T-cell (primary cell): ENCODE measurements at regions not wholly inside any gene's neighbourhood (a gene's known extent, or its start where the extent isn't known, plus 50 kb on each side); places are given as distances from the start of the nearest gene placed in this dataset.
"Not testable (repeated sequence)": the region's sequence is repeated elsewhere in the genome, so short reads cannot be mapped to it uniquely, and the experiment has no call there.

ENCODE experiments used
- ATAC-seq, 4 experiments: fragments of 200-7000 bp in 3 of 4; fragments of 150-1000 bp in 1 of 4; cut with Tn5 transposase; replicated peaks in 1 of 4; 1 replicate in 3 of 4; 2 replicates in 1 of 4; pipeline ENCODE4 v1.10.0; 2021; ENCODE audit warnings: moderate library complexity in 3 of 4, mild to moderate bottlenecking in 2 of 4, moderate number of reproducible peaks in 1 of 4
- CTCF ChIA-PET, 2 donors: fragments of 300-600 bp; sonication (Branson Sonifier 250); formaldehyde crosslinking; loops; one replicate each; lab custom pipeline; 2022; ENCODE audit warnings: antibody characterized with exemption in 2 of 2; lab: Charles Lee
- POLR2A ChIA-PET, 2 donors: fragments of 300-600 bp; sonication (Branson Sonifier 250); formaldehyde crosslinking; loops; one replicate each; lab custom pipeline; 2022; ENCODE audit warnings: antibody characterized with exemption in 2 of 2; lab: Charles Lee
- DNase-seq, 35 experiments: peaks; one replicate each; pipeline versions ENCODE4 v3.0.0 to v3.0.0-alpha.2; 2013 to 2023
- H3K27ac ChIP-seq: one replicate; pipeline ENCODE4 v1.5.1; 2013; ENCODE audit warnings: low read length
- H3K27me3 ChIP-seq, 2 experiments: replicated peaks in 1 of 2; 1 replicate in 1 of 2; 2 replicates in 1 of 2; pipeline versions ENCODE4 v1.6.1 to v1.7.0; 2013; ENCODE audit warnings: low read length in 1 of 2, mixed read lengths in 1 of 2; ENCODE audit not compliant: control insufficient read depth in 2 of 2, insufficient read depth in 2 of 2; ENCODE audit errors: extremely low read depth in 1 of 2
- H3K36me3 ChIP-seq, 2 donors: 1 replicate in 1 of 2; 2 replicates in 1 of 2; pipeline versions ENCODE4 v1.6.1 to v1.7.0; 2013; ENCODE audit warnings: low read length in 1 of 2; ENCODE audit not compliant: control insufficient read depth in 2 of 2, insufficient read depth in 1 of 2; ENCODE audit errors: extremely low read depth in 1 of 2
- H3K4me1 ChIP-seq, 2 experiments: 1 replicate in 1 of 2; 2 replicates in 1 of 2; pipeline versions ENCODE4 v1.6.1 to v1.7.0; 2013; ENCODE audit warnings: low read length in 2 of 2, mixed read lengths in 1 of 2; ENCODE audit not compliant: insufficient read depth in 2 of 2, control insufficient read depth in 1 of 2; ENCODE audit errors: extremely low read depth in 1 of 2
- H3K4me3 ChIP-seq, 2 donors: 1 replicate in 1 of 2; 2 replicates in 1 of 2; pipeline versions ENCODE4 v1.5.1 to v1.7.0; 2013; ENCODE audit warnings: mild to moderate bottlenecking in 2 of 2, low read length in 1 of 2, moderate library complexity in 1 of 2; ENCODE audit not compliant: control insufficient read depth in 1 of 2; ENCODE audit errors: extremely low read depth in 1 of 2
- H3K9me3 ChIP-seq: 2 replicates; pipeline ENCODE4 v1.7.0; 2013
- H3K27ac Mint-ChIP-seq, 2 donors: one replicate each; pipeline ENCODE4 v1.8.0; 2020 to 2021; ENCODE audit warnings: mild to moderate bottlenecking in 2 of 2, mixed read lengths in 2 of 2
- H3K27me3 Mint-ChIP-seq, 2 donors: one replicate each; pipeline ENCODE4 v1.8.0; 2021 to 2022; ENCODE audit warnings: mixed read lengths in 2 of 2
- H3K36me3 Mint-ChIP-seq: one replicate; pipeline ENCODE4 v1.8.0; 2021; ENCODE audit warnings: mixed read lengths
- H3K4me1 Mint-ChIP-seq, 3 donors: one replicate each; pipeline ENCODE4 v1.8.0; 2020 to 2022; ENCODE audit warnings: mixed read lengths in 3 of 3, mild to moderate bottlenecking in 1 of 3
- H3K4me3 Mint-ChIP-seq, 3 donors: one replicate each; pipeline ENCODE4 v1.8.0; 2020 to 2022; ENCODE audit warnings: mild to moderate bottlenecking in 3 of 3, mixed read lengths in 3 of 3, moderate library complexity in 3 of 3
- H3K9me3 Mint-ChIP-seq, 3 donors: one replicate each; pipeline ENCODE4 v1.8.0; 2020 to 2022; ENCODE audit warnings: mixed read lengths in 3 of 3
- WGBS: methylation state at CpG from one replicate; pipeline ENCODE4 v1.1.5; 2013; ENCODE audit warnings: missing lambda C conversion rate; ENCODE audit not compliant: insufficient coverage; 5-methylcytosine and 5-hydroxymethylcytosine counted together

DNA sequence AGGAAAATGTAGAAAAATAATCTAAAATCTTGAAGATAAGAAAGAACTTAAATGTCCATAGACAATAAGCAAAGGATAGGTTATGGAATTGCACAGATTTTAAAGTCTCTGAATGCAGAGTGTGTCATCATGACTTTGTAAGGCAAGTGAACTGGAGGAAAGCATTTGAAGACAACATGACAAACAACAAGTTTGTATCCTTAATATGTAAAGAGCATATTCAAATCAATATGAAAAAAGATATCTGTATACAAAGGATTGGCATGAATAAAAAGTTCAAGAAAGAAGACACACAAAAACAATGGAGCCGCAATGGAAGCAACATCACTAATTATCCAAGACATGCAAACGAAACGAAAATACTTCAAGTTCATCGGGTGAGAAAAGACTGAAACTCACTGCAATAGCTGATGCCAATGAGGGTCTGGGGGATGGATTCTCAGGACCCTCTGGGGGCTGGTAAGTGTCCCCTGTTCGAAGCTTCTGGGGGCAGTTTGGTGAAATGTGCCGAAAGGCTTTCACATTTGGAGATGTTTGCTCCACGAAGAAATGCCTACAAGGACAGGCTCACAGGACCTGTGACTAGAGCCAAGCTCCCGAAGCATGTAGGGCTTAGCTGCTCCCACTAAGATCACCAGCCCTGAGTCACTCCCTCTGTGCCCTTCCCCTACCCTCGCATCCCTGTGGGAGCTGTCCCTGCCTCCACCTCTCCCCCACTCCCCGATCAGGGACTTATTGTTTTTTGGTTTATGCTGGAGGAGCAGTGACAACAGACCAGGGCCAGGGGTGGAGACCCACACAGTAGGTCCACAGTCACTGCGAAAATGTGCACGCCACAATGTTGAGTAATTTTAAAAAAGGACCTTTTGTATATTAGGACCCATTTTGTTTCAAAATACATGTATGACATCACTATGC, 345.7 kb upstream of the SFSWAP start:
- H3K4me1 ChIP-seq, result no peaks in the 10 kb centered on the region
- Mint-ChIP-seq H3K9me3 (no peaks in the 10 kb centered on the region), H3K27me3 (peaks cover 0 to 3% of the 10 kb centered on the region in 2 donors), H3K4me3 (no peak overlapping the region), H3K4me1 (no peaks in the 10 kb centered on the region), H3K27ac (no peak overlapping the region), H3K36me3 (no peaks in the 10 kb centered on the region)
- peaks cover 0 to 27% of the 10 kb centered on the region in 2 experiments for H3K27me3 ChIP-seq
- DNase-seq (peak in 1 of 35 experiments; percentile 12), ATAC-seq (no peak)
- no peak overlapping the region for H3K4me3 ChIP-seq
- CTCF ChIA-PET, result no interaction called here
- 81% methylated on average over 3 of the region's 12 CpGs for WGBS
- H3K36me3 ChIP-seq, result no peaks in the 10 kb centered on the region
- H3K27ac ChIP-seq, result no peak overlapping the region
- H3K9me3 ChIP-seq, result no peaks in the 10 kb centered on the region
- POLR2A ChIA-PET, result no interaction called here

- Histone ChIP-seq H3K4me1 (no peaks in the 10 kb centered on the region), H3K9me3 (no peaks in the 10 kb centered on the region), H3K4me3 (no peak overlapping the region), H3K36me3 (no peaks in the 10 kb centered on the region), H3K27ac (no peak overlapping the region), H3K27me3 (peaks cover 0 to 27% of the 10 kb centered on the region in 2 experiments)
- ChIA-PET CTCF (no interaction called here), POLR2A (no interaction called here)
- ATAC-seq (no peak), DNase-seq (no peak)
- H3K27ac Mint-ChIP-seq, result no peak overlapping the region
- 86% methylated on average over 15 of the region's 15 CpGs for WGBS
- H3K27me3 Mint-ChIP-seq, result peaks cover 0 to 3% of the 10 kb centered on the region in 2 donors
- no peak overlapping the region for H3K4me3 Mint-ChIP-seq
- H3K9me3 Mint-ChIP-seq, result no peaks in the 10 kb centered on the region
- no peaks in the 10 kb centered on the region for H3K4me1 Mint-ChIP-seq
- no peaks in the 10 kb centered on the region for H3K36me3 Mint-ChIP-seq
Observed at GRCh38 chr12:131365821-131366260, 345.0 kb upstream of the SFSWAP start.

DNA sequence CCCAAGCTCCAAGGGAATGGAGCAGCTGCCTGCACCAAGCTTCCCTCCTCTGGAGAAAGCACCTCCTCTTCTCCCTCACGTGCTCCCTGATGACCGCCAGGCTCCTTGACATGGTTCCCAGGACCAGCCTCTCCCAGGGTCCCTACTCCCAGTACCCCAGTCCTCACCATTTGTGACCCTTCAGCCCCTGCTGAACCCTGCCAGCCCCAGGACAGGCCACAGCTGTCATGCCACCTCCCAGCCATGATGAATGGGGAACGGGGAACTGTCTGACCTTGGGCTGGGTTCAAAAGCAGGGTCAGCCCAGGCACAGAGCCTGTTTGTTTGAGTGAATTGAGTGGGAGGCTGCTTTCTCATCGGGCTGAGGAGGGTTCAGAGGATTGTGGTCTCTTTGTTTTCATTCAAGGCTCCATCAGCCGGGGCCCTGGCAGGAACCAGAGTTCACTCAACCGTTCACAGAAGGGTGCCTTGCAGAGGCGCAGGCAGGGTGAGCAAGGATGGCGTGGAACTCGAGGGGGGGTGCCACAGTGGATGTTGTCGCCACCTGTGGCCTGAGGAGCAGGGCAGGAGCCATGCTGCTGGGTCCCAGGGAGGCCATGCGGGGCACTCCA, 344.5 kb upstream of the SFSWAP start:
- no peak for ATAC-seq
- peak in 1 of 35 experiments; percentile 17 for DNase-seq
- Mint-ChIP-seq H3K4me3 (no peak overlapping the region), H3K27me3 (peaks cover 0 to 3% of the 10 kb centered on the region in 2 donors), H3K36me3 (no peaks in the 10 kb centered on the region), H3K27ac (no peak overlapping the region), H3K4me1 (no peaks in the 10 kb centered on the region), H3K9me3 (no peaks in the 10 kb centered on the region)
- Histone ChIP-seq H3K4me3 (no peak overlapping the region), H3K27ac (no peak overlapping the region), H3K27me3 (peaks cover 0 to 27% of the 10 kb centered on the region in 2 experiments), H3K36me3 (no peaks in the 10 kb centered on the region), H3K4me1 (no peaks in the 10 kb centered on the region), H3K9me3 (no peaks in the 10 kb centered on the region)
- POLR2A ChIA-PET, result no interaction called here
- WGBS, result 46% methylated on average over 10 of the region's 11 CpGs
- CTCF ChIA-PET, result no interaction called here

DNA sequence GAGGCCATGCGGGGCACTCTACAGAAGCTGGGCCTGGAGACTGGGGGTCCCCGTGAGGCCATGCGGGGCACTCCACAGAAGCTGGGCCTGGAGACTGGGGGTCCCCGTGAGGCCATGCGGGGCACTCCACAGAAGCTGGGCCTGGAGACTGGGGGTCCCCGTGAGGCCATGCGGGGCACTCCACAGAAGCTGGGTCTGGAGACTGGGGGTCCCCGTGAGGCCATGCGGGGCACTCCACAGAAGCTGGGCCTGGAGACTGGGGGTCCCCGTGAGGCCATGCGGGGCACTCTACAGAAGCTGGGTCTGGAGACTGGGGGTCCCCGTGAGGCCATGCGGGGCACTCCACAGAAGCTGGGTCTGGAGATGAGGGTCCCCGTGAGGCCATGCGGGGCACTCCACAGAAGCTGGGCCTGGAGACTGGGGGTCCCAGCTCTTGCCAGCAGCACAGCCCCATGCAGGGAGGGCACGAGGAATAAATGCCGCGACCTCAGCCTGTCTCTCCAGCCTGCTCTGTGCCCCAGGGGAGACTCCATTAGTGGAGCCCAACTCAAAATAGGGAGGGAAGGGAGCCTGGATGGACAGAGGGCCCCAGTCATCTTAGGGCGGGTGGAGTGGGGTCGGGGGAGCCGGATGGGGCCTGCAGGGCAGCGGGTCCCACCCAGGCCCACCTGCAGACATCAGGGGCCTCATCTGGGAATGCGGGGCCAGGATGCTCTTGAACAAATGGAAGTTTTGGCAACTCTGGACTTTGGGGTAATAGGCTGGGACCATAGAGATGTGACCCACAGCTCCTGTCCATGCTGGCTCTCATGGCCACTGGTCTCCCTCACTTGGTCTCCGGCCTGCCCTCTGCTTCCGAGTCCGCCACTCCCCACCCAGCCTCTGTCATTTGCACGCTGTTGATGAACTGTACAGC, 343.6 kb upstream of the SFSWAP start:
- H3K4me3 ChIP-seq, H3K4me3 Mint-ChIP-seq, H3K4me1 Mint-ChIP-seq, H3K9me3 ChIP-seq, H3K9me3 Mint-ChIP-seq, CTCF ChIA-PET, H3K27ac Mint-ChIP-seq, H3K27ac ChIP-seq, ATAC-seq, POLR2A ChIA-PET, H3K36me3 Mint-ChIP-seq, H3K27me3 Mint-ChIP-seq, H3K4me1 ChIP-seq, H3K36me3 ChIP-seq: not testable (repeated sequence)
- 81% methylated on average over 13 of the region's 27 CpGs for WGBS
- DNase-seq, result peak in 1 of 35 experiments; percentile 10
- peaks cover 0 to 27% of the 10 kb centered on the region in 2 experiments for H3K27me3 ChIP-seq

GRCh38 chr12:131367983-131368667, 342.8 kb upstream of the SFSWAP start:
- ChIA-PET CTCF (no interaction called here), POLR2A (no interaction called here)
- DNase-seq (peak in 1 of 35 experiments; percentile 13), ATAC-seq (no peak)
- Mint-ChIP-seq H3K9me3 (no peaks in the 10 kb centered on the region), H3K36me3 (no peaks in the 10 kb centered on the region), H3K4me1 (no peaks in the 10 kb centered on the region), H3K27ac (no peak overlapping the region), H3K27me3 (peaks cover 0 to 3% of the 10 kb centered on the region in 2 donors), H3K4me3 (no peak overlapping the region)
- 71% methylated on average over 3 of the region's 12 CpGs for WGBS
- H3K9me3 ChIP-seq, result no peaks in the 10 kb centered on the region
- no peaks in the 10 kb centered on the region for H3K36me3 ChIP-seq
- H3K27me3 ChIP-seq, result peaks cover 0 to 27% of the 10 kb centered on the region in 2 experiments
- no peak overlapping the region for H3K4me3 ChIP-seq
- no peaks in the 10 kb centered on the region for H3K4me1 ChIP-seq
- H3K27ac ChIP-seq, result no peak overlapping the region

- DNase-seq (peak in 1 of 35 experiments; percentile 22), ATAC-seq (no peak)
- Mint-ChIP-seq H3K4me3 (no peak overlapping the region), H3K36me3 (no peaks in the 10 kb centered on the region), H3K4me1 (no peaks in the 10 kb centered on the region), H3K27ac (no peak overlapping the region), H3K27me3 (peaks cover 0 to 3% of the 10 kb centered on the region in 2 donors), H3K9me3 (no peaks in the 10 kb centered on the region)
- Histone ChIP-seq H3K27me3 (peaks cover 0 to 24% of the 10 kb centered on the region in 2 experiments), H3K36me3 (no peaks in the 10 kb centered on the region), H3K4me1 (no peaks in the 10 kb centered on the region), H3K9me3 (no peaks in the 10 kb centered on the region), H3K4me3 (no peak overlapping the region), H3K27ac (no peak overlapping the region)
- ChIA-PET CTCF (no interaction called here), POLR2A (no interaction called here)
- 78% methylated on average over 4 of the region's 5 CpGs for WGBS
Observed at GRCh38 chr12:131368668-131369071, 342.2 kb upstream of the SFSWAP start.
